ENCODE measurements at regions not wholly inside any gene's neighbourhood (a gene's known extent, or its start where the extent isn't known, plus 50 kb on each side); places are given as distances from the start of the nearest gene placed in this dataset.

DNA sequence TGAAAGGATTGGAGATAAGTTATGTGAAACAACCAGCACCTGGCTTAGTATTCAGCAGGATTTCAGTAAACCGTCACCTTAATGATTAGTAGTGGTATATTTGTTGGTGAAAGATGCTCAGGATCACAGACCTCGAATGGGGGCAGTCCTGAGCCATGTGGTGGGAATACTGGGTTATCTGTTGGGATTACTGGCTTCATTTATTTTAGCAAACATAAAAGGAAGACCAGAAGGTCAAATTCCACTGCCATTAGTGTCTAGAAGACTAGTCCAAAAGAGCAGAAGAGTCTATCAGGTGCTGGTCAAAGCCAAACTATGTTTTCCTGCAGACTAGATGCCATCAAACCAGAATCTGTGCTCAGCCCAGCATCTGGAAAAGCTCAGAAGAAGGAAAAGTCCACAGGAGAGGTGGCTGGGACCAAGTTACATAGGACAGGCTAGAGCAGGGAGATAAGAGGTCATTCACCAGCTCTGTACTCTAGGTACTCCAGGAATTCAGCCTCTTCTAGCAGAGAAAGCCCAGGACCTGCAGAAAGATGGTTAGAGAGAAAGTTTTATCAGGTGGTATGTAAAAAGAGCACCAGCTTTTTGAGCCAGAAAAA, 343.4 kb downstream of the PLPP3 start:
- Histone ChIP-seq H3K4me1 (ENCODE audit: control insufficient read depth, insufficient read depth, low read length) (no peaks in the 10 kb centered on the region), H3K27me3 (replicated peaks; ENCODE audit: control insufficient read depth, insufficient read depth, low read length) (no peaks in the 10 kb centered on the region), H3K4me3 (ENCODE audit: low read length) (no peak overlapping the region), H3K9ac (ENCODE audit: low read length) (no peak overlapping the region), H3K9me3 (ENCODE audit: control insufficient read depth, low read length) (no peaks in the 10 kb centered on the region), H3K36me3 (ENCODE audit: control insufficient read depth, insufficient read depth, low read length, severe bottlenecking) (no peaks in the 10 kb centered on the region)
- DNase-seq (ENCODE audit: low read depth), result no peak

DNA sequence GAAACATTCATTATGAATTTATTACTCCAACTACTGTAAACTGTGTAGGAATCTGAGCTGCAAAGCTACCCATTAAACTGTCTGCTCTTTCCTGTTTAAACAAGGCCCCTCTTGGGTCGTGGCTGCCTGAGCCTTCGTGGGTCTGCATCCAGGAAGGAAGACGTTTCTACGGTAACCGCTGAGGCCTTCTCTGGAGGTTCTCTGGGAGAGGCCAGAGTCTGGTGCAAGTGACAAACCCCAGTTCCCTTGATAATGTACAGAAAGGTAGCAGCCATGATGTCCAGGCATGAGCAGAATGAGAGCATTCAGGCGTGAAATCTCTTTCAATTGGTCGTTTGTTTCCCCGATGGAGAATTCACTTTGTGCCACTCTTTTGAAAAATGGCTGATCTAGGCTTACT, 350.2 kb downstream of the PLPP3 start:
- Histone ChIP-seq H3K36me3 (ENCODE audit: control insufficient read depth, insufficient read depth, low read length, severe bottlenecking) (no peaks in the 10 kb centered on the region), H3K9me3 (ENCODE audit: control insufficient read depth, low read length) (no peaks in the 10 kb centered on the region), H3K27me3 (replicated peaks; ENCODE audit: control insufficient read depth, insufficient read depth, low read length) (no peaks in the 10 kb centered on the region), H3K4me1 (ENCODE audit: control insufficient read depth, insufficient read depth, low read length) (no peaks in the 10 kb centered on the region), H3K9ac (ENCODE audit: low read length) (no peak overlapping the region), H3K4me3 (ENCODE audit: low read length) (no peak overlapping the region)
- DNase-seq (ENCODE audit: low read depth), result no peak

DNA sequence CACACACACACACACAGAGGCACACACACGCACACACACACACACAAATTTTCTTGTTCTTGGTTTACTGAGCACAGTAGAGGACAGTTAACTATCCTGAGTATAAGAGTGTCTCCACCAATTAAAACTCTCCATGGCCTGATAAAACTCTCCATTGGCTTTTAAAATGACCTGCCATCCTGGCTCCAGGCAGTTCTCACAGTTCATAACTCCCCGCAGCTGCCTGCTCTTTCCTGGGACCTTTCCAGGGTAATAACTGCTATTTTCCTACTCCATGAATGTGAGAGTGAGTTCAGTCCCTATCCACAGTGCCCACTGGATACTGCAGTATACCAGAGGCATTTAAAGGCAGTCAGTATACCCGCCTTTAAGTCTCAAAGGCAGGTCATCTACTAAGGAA, 351.5 kb downstream of the PLPP3 start:
- Histone ChIP-seq H3K9ac (ENCODE audit: low read length) (no peak overlapping the region), H3K4me3 (ENCODE audit: low read length) (no peak overlapping the region), H3K36me3 (ENCODE audit: control insufficient read depth, insufficient read depth, low read length, severe bottlenecking) (no peaks in the 10 kb centered on the region), H3K9me3 (ENCODE audit: control insufficient read depth, low read length) (no peaks in the 10 kb centered on the region), H3K4me1 (ENCODE audit: control insufficient read depth, insufficient read depth, low read length) (no peaks in the 10 kb centered on the region), H3K27me3 (replicated peaks; ENCODE audit: control insufficient read depth, insufficient read depth, low read length) (no peaks in the 10 kb centered on the region)
- DNase-seq (ENCODE audit: low read depth), result no peak

DNA sequence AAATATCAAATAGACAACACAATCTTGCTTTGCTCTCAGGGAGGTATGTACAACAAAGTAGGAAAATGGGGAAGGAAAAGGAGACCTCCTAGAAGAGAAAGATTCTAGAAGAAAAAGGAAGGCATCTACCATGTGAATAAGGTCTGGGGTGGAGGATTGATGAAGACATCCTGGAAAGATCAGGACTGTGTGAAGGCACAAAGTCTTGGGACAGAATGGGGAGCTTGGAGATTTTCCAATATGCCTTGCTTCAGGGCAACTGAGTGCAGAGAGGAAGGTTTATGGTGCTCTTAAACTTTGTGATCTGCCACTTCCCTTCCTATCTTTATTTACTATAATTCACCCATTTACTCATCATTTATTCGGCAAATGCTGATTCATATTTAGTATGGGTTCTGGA, 352.0 kb downstream of the PLPP3 start:
- Histone ChIP-seq H3K9me3 (ENCODE audit: control insufficient read depth, low read length) (no peaks in the 10 kb centered on the region), H3K4me1 (ENCODE audit: control insufficient read depth, insufficient read depth, low read length) (no peaks in the 10 kb centered on the region), H3K9ac (ENCODE audit: low read length) (no peak overlapping the region), H3K36me3 (ENCODE audit: control insufficient read depth, insufficient read depth, low read length, severe bottlenecking) (no peaks in the 10 kb centered on the region), H3K4me3 (ENCODE audit: low read length) (no peak overlapping the region), H3K27me3 (replicated peaks; ENCODE audit: control insufficient read depth, insufficient read depth, low read length) (no peaks in the 10 kb centered on the region)
- no peak for DNase-seq (ENCODE audit: low read depth)

DNA sequence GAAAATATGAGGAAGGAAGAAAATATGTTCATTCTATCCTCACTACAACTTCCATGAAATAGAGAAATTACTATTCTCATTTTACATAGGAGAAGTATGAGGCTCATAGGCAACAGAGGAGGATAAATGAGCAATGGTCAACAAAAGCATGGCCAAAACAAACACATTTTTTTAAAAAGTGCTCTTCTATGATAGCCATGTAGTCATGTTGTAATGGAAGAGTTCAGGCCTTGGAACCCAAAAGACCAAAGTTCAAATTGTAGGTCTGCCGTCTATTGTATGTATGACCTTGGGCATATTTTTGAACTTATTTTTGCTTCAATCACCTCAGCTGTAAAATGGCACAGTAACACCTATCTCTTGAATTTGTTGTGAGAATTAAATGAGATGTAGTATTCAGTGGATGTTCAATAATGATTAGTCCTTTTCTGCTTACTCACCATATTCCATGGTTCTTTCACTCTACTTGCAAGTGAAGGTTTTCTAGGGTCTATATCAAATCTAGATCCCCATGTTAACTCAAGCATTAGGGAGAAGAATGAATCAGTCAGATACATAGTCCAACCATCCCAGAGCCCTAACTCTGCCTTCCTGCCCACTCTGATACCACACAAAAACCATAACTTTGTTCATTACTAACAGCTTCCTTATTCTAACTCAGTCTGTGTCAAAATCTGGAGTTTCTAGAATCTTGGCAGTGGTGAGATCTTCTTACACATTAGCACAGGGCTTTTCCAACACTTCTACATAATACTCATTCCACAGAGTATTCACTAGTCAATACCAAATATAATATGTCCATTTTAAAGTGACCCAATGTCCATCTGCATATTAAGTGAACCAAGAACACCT, 353.2 kb downstream of the PLPP3 start:
- Histone ChIP-seq H3K27me3 (replicated peaks; ENCODE audit: control insufficient read depth, insufficient read depth, low read length) (no peaks in the 10 kb centered on the region), H3K4me1 (ENCODE audit: control insufficient read depth, insufficient read depth, low read length) (no peaks in the 10 kb centered on the region), H3K9ac (ENCODE audit: low read length) (no peak overlapping the region), H3K4me3 (ENCODE audit: low read length) (no peak overlapping the region), H3K36me3 (ENCODE audit: control insufficient read depth, insufficient read depth, low read length, severe bottlenecking) (no peaks in the 10 kb centered on the region), H3K9me3 (ENCODE audit: control insufficient read depth, low read length) (no peaks in the 10 kb centered on the region)
- no peak for DNase-seq (ENCODE audit: low read depth)

DNA sequence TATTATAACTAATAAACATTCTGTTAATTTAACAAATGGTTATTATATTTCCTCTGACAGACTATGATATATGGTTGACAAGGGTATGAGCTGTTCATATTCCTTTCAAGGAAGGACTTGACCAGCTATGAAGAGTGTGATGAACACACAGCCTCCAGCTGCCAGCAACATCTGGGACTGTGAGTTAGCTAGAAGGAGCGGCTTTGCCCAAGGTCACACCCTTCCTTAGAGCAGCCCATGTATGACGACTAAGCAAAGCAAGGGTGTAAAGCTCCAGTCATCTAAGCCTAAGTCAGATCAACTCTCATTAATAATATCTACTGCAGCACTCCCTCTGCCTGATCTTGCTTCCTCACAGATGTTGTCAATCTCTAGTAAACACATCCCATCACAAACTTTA, 355.4 kb downstream of the PLPP3 start:
- no peak overlapping the region for H3K4me3 ChIP-seq (ENCODE audit: low read length)

DNA sequence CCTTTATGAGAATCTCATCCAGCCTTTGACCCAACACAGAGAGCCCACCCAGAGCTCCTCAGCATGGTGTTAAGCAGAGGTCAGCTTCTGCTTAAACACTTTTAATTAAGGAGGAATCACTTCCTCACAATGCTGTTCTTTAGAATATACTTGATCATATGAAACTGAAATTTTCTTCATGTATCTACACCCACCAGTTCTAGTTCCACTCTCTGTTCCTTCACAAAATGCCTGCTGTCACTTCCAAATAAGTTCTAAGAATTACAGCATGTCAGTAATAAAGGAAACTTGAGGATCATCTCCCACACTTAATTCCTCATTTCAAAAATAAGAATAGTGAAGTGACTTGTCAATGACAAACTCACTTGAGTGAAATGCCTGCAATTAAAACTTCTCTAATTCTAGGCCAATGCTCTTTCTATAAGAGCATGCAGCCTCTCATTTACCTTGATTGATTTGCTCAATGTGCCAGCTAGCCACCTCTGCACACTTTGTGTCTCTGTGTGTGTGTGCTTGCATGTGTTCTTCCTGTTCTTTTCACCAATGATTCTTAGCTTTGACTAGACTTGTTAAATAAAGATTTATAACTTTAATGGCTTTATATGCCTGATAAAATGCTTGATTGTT, 356.3 kb downstream of the PLPP3 start:
- Histone ChIP-seq H3K27me3 (replicated peaks; ENCODE audit: control insufficient read depth, insufficient read depth, low read length) (no peaks in the 10 kb centered on the region), H3K4me1 (ENCODE audit: control insufficient read depth, insufficient read depth, low read length) (no peaks in the 10 kb centered on the region), H3K9me3 (ENCODE audit: control insufficient read depth, low read length) (no peaks in the 10 kb centered on the region), H3K9ac (ENCODE audit: low read length) (no peak overlapping the region), H3K36me3 (ENCODE audit: control insufficient read depth, insufficient read depth, low read length, severe bottlenecking) (no peaks in the 10 kb centered on the region), H3K4me3 (ENCODE audit: low read length) (no peak overlapping the region)
- no peak for DNase-seq (ENCODE audit: low read depth)

More for the DNA sequence above, 355.4 kb downstream of the PLPP3 start:
- H3K9ac ChIP-seq (ENCODE audit: low read length), result no peak overlapping the region
- H3K36me3 ChIP-seq (ENCODE audit: control insufficient read depth, insufficient read depth, low read length, severe bottlenecking), result no peaks in the 10 kb centered on the region
- DNase-seq (ENCODE audit: low read depth), result no peak
- no peaks in the 10 kb centered on the region for H3K9me3 ChIP-seq (ENCODE audit: control insufficient read depth, low read length)
- no peaks in the 10 kb centered on the region for H3K4me1 ChIP-seq (ENCODE audit: control insufficient read depth, insufficient read depth, low read length)
- H3K27me3 ChIP-seq (replicated peaks; ENCODE audit: control insufficient read depth, insufficient read depth, low read length), result no peaks in the 10 kb centered on the region

DNA sequence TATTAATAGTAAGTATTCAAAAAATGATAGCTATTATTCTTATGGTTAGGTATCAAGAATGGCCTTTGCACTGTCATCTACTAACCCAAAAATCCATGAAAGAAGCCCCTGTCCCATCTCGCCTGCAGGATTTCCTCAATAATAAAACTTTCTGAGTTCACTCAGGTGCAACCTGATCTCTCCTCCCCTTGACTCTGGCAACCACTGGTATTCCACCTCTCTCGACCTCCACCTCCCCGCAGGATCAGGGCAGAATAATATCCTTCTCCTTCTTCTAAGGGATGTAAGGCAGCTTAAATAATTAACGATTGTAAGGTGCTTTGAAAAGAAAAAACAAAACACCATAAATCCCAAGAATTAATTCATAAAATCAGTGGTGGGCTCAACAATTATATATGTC, 359.3 kb downstream of the PLPP3 start:
- no peak for DNase-seq (ENCODE audit: low read depth)
- Histone ChIP-seq H3K4me3 (ENCODE audit: low read length) (no peak overlapping the region), H3K9me3 (ENCODE audit: control insufficient read depth, low read length) (no peaks in the 10 kb centered on the region), H3K27me3 (replicated peaks; ENCODE audit: control insufficient read depth, insufficient read depth, low read length) (no peaks in the 10 kb centered on the region), H3K36me3 (ENCODE audit: control insufficient read depth, insufficient read depth, low read length, severe bottlenecking) (no peaks in the 10 kb centered on the region), H3K9ac (ENCODE audit: low read length) (no peak overlapping the region), H3K4me1 (ENCODE audit: control insufficient read depth, insufficient read depth, low read length) (peaks cover 12% of the 10 kb centered on the region)

DNA sequence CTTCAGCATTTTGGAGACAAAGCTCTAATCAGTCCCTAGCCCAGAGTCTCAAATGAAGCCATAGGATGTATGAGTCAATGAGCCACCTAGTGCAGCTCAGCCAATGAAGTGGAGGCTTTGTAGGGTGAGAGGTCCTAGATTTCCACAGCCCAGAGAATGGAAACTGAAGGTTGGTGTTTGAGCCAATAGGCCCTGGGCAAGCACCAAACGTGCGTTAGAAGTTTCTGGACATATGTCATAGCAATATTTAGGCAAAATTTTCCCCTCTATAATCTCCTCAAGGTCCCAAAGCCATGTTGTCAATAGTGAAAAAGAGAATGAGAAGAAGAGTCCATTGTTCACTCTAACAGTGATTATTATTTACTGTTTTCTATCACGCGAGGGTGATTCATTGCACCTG, 361.3 kb downstream of the PLPP3 start:
- H3K27me3 ChIP-seq (replicated peaks; ENCODE audit: control insufficient read depth, insufficient read depth, low read length), result no peaks in the 10 kb centered on the region
- H3K4me1 ChIP-seq (ENCODE audit: control insufficient read depth, insufficient read depth, low read length), result peaks cover 12% of the 10 kb centered on the region
- no peak overlapping the region for H3K4me3 ChIP-seq (ENCODE audit: low read length)
- no peak overlapping the region for H3K9ac ChIP-seq (ENCODE audit: low read length)
- H3K36me3 ChIP-seq (ENCODE audit: control insufficient read depth, insufficient read depth, low read length, severe bottlenecking), result no peaks in the 10 kb centered on the region
- no peaks in the 10 kb centered on the region for H3K9me3 ChIP-seq (ENCODE audit: control insufficient read depth, low read length)
- DNase-seq (ENCODE audit: low read depth), result no peak

DNA sequence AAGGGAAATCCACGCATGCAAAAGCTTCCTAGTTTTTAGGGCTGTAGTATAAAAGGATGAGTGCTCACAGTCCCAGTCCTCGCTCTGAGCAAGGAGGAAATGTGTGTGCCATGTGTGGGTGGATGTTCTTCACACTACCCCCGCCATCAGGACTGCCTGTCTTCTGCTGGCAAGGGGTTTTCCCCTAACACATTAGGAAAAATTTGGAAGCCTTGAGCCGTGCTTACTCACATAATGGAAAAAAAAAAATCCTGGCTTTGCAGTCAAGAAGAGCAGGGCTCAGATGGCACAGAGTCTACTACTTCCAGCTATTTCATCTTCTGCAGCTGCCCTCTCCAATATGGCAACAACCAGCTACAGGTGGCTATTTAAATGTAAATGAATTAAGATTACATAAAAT, 363.1 kb downstream of the PLPP3 start:
- no peaks in the 10 kb centered on the region for H3K9me3 ChIP-seq (ENCODE audit: control insufficient read depth, low read length)
- DNase-seq (ENCODE audit: low read depth), result peak; percentile 49
- no peaks in the 10 kb centered on the region for H3K27me3 ChIP-seq (replicated peaks; ENCODE audit: control insufficient read depth, insufficient read depth, low read length)
- no peak overlapping the region for H3K4me3 ChIP-seq (ENCODE audit: low read length)
- no peaks in the 10 kb centered on the region for H3K36me3 ChIP-seq (ENCODE audit: control insufficient read depth, insufficient read depth, low read length, severe bottlenecking)
- peaks cover 12% of the 10 kb centered on the region for H3K4me1 ChIP-seq (ENCODE audit: control insufficient read depth, insufficient read depth, low read length)
- no peak overlapping the region for H3K9ac ChIP-seq (ENCODE audit: low read length)

DNA sequence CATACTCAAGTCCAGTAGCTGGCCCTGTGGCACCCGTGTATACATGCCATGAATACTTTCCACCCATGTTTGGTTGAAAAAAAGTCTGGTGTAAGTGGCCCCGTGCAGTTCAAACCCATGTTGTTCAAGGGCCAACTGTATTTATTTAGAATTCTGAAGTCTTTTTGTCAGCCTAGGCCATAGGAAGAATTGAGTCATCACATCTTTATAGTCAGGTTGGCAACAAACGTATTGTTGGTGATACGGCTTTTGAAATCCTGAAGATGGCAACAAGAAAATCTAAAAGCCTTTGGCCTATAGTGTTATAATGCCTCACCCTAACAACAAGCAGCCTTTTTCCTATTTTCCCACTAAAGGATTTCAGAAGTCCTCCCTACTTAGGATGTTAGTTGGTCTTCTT, 363.6 kb downstream of the PLPP3 start:
- H3K36me3 ChIP-seq (ENCODE audit: control insufficient read depth, insufficient read depth, low read length, severe bottlenecking), result no peaks in the 10 kb centered on the region
- no peaks in the 10 kb centered on the region for H3K9me3 ChIP-seq (ENCODE audit: control insufficient read depth, low read length)
- no peak overlapping the region for H3K4me3 ChIP-seq (ENCODE audit: low read length)
- DNase-seq (ENCODE audit: low read depth), result no peak
- H3K27me3 ChIP-seq (replicated peaks; ENCODE audit: control insufficient read depth, insufficient read depth, low read length), result no peaks in the 10 kb centered on the region
- peaks cover 12% of the 10 kb centered on the region for H3K4me1 ChIP-seq (ENCODE audit: control insufficient read depth, insufficient read depth, low read length)
- no peak overlapping the region for H3K9ac ChIP-seq (ENCODE audit: low read length)
